ENCODE measurements at regions not wholly inside any gene's neighbourhood (a gene's known extent, or its start where the extent isn't known, plus 50 kb on each side); places are given as distances from the start of the nearest gene placed in this dataset.

GRCh38 chr22:49111085-49111484, 716.6 kb downstream of the BRD1 start:
- TF ChIP-seq POLR2A (IDR thresholded peaks at IDR 0.05) (no peak), POLR2AphosphoS5 (IDR thresholded peaks at IDR 0.05) (no peak)
- TF ChIP-seq, protein P1, sequence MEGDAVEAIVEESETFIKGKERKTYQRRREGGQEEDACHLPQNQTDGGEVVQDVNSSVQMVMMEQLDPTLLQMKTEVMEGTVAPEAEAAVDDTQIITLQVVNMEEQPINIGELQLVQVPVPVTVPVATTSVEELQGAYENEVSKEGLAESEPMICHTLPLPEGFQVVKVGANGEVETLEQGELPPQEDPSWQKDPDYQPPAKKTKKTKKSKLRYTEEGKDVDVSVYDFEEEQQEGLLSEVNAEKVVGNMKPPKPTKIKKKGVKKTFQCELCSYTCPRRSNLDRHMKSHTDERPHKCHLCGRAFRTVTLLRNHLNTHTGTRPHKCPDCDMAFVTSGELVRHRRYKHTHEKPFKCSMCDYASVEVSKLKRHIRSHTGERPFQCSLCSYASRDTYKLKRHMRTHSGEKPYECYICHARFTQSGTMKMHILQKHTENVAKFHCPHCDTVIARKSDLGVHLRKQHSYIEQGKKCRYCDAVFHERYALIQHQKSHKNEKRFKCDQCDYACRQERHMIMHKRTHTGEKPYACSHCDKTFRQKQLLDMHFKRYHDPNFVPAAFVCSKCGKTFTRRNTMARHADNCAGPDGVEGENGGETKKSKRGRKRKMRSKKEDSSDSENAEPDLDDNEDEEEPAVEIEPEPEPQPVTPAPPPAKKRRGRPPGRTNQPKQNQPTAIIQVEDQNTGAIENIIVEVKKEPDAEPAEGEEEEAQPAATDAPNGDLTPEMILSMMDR (IDR thresholded peaks at IDR 0.05 in 8 of 11, conservative IDR thresholded peaks at IDR 0.05 in 3 of 11), result no peak
- H3K27me3 ChIP-seq (replicated peaks in 1 of 7), result peaks cover 0 to 43% (median 0%) of the 10 kb centered on the region in 7 donors
- no peaks in the 10 kb centered on the region for H3K36me3 ChIP-seq
- no peak overlapping the region for H3K4me3 ChIP-seq
- no peak overlapping the region for H3K27ac ChIP-seq
- H3K4me1 ChIP-seq, result no peaks in the 10 kb centered on the region
- no peak for DNase-seq
- no peaks in the 10 kb centered on the region for H3K9me3 ChIP-seq
- WGBS, 5 donors, result 74 to 83% (median 77%) methylated on average over 15 of the region's 15 CpGs
- intact Hi-C loops (cut with DNase I; ENCODE audit: low total_unique reads), result no loop called here

- H3K36me3 ChIP-seq, result no peaks in the 10 kb centered on the region
- intact Hi-C loops (cut with DNase I; ENCODE audit: low total_unique reads), result no loop called here
- H3K4me1 ChIP-seq, result no peaks in the 10 kb centered on the region
- H3K27ac ChIP-seq, result no peak overlapping the region
- no peak for DNase-seq
- H3K4me3 ChIP-seq, result no peak overlapping the region
- 68 to 74% (median 73%) methylated on average over 19 to 21 of the region's 21 CpGs for WGBS, 5 donors
- peaks cover 0 to 53% (median 0%) of the 10 kb centered on the region in 7 donors for H3K27me3 ChIP-seq (replicated peaks in 1 of 7)
- TF ChIP-seq POLR2A (IDR thresholded peaks at IDR 0.05), result no peak
- TF ChIP-seq, protein P1 (IDR thresholded peaks at IDR 0.05 in 8 of 11, conservative IDR thresholded peaks at IDR 0.05 in 3 of 11), result no peak
- no peak for TF ChIP-seq POLR2AphosphoS5 (IDR thresholded peaks at IDR 0.05)
- no peaks in the 10 kb centered on the region for H3K9me3 ChIP-seq
These were observed 718.9 kb downstream of the BRD1 start for GRCh38 chr22:49108636-49109315.

GRCh38 chr22:49107961-49108530, 719.6 kb downstream of the BRD1 start:
- DNase-seq, result no peak
- peaks cover 0 to 59% (median 0%) of the 10 kb centered on the region in 7 donors for H3K27me3 ChIP-seq (replicated peaks in 1 of 7)
- no peak overlapping the region for H3K4me3 ChIP-seq
- no peak overlapping the region for H3K27ac ChIP-seq
- H3K36me3 ChIP-seq, result no peaks in the 10 kb centered on the region
- no peak for TF ChIP-seq POLR2AphosphoS5 (IDR thresholded peaks at IDR 0.05)
- TF ChIP-seq POLR2A (IDR thresholded peaks at IDR 0.05), result no peak
- TF ChIP-seq, protein P1 (IDR thresholded peaks at IDR 0.05 in 8 of 11, conservative IDR thresholded peaks at IDR 0.05 in 3 of 11), result no peak
- WGBS, 5 donors, result 76 to 87% (median 82%) methylated on average over 8 to 16 of the region's 16 CpGs
- no peaks in the 10 kb centered on the region for H3K4me1 ChIP-seq
- H3K9me3 ChIP-seq, result no peaks in the 10 kb centered on the region
- intact Hi-C loops (cut with DNase I; ENCODE audit: low total_unique reads), result no loop called here

- H3K4me1 ChIP-seq, result no peaks in the 10 kb centered on the region
- WGBS, 5 donors, result 70 to 80% (median 75%) methylated on average over 8 of the region's 8 CpGs
- DNase-seq, result no peak
These were observed 720.1 kb downstream of the BRD1 start for GRCh38 chr22:49107561-49107960.

More at GRCh38 chr22:49107561-49107960, 720.1 kb downstream of the BRD1 start:
- intact Hi-C loops (cut with DNase I; ENCODE audit: low total_unique reads), result no loop called here
- Histone ChIP-seq H3K4me3 (no peak overlapping the region), H3K9me3 (no peaks in the 10 kb centered on the region), H3K36me3 (no peaks in the 10 kb centered on the region), H3K27me3 (replicated peaks in 1 of 7) (peaks cover 0 to 58% (median 0%) of the 10 kb centered on the region in 7 donors), H3K27ac (no peak overlapping the region)
- TF ChIP-seq POLR2AphosphoS5 (IDR thresholded peaks at IDR 0.05) (no peak), POLR2A (IDR thresholded peaks at IDR 0.05) (no peak)
- TF ChIP-seq, protein P1 (IDR thresholded peaks at IDR 0.05 in 8 of 11, conservative IDR thresholded peaks at IDR 0.05 in 3 of 11), result no peak

Data from spleen (tissue), 11 donors.